Keratinocyte (primary cell): ENCODE measurements at regions not wholly inside any gene's neighbourhood (a gene's known extent, or its start where the extent isn't known, plus 50 kb on each side); places are given as distances from the start of the nearest gene placed in this dataset.

Experiments used
- DNase-seq: peaks from one replicate; pipeline ENCODE4 v3.0.0-alpha.2; 2011; ENCODE audit warnings: low read depth, missing footprints, low spot score
- FAIRE-seq: peaks from 2 replicates; lab custom pipeline; 2011; peaks lifted over from hg19 to GRCh38; lab: Jason Lieb, UNC
- H2AFZ ChIP-seq: 2 replicates; pipeline ENCODE4 v1.6.0; 2012; ENCODE audit warnings: low read length, control low read depth, inconsistent platforms; ENCODE audit not compliant: control insufficient read depth
- H3K27ac ChIP-seq: 2 replicates; pipeline ENCODE4 v1.5.1; 2011; ENCODE audit warnings: low read length; ENCODE audit not compliant: control insufficient read depth, insufficient read depth
- H3K27me3 ChIP-seq: 3 replicates; pipeline ENCODE4 v1.6.0; 2011; ENCODE audit warnings: low read length; ENCODE audit not compliant: control insufficient read depth, insufficient read depth; ENCODE audit errors: extremely low read depth
- H3K36me3 ChIP-seq, 2 experiments: 2 replicates in 1 of 2; 3 replicates in 1 of 2; pipeline ENCODE4 v1.5.1; 2011; ENCODE audit warnings: low read length in 2 of 2, mild to moderate bottlenecking in 1 of 2; ENCODE audit not compliant: control insufficient read depth in 2 of 2, insufficient read depth in 2 of 2; ENCODE audit errors: extremely low read depth in 1 of 2
- H3K4me1 ChIP-seq: 3 replicates; pipeline ENCODE4 v1.5.1; 2011; ENCODE audit warnings: low read length; ENCODE audit not compliant: control insufficient read depth, insufficient read depth; ENCODE audit errors: extremely low read depth
- H3K4me2 ChIP-seq: 3 replicates; pipeline ENCODE4 v1.6.0; 2011; ENCODE audit warnings: low read depth, low read length; ENCODE audit not compliant: control insufficient read depth, insufficient read depth; ENCODE audit errors: extremely low read depth
- H3K4me3 ChIP-seq, 3 experiments: fragments of 200-600 bp in 1 of 3; sonication (generic) in 1 of 3; 2 replicates in 2 of 3; 3 replicates in 1 of 3; pipeline ENCODE4 v1.5.1; 2011 to 2016; ENCODE audit warnings: low read length in 3 of 3, mild to moderate bottlenecking in 3 of 3, control low read depth in 2 of 3, inconsistent platforms in 1 of 3, low read depth in 1 of 3, mixed read lengths in 1 of 3, mixed run types in 1 of 3, moderate library complexity in 1 of 3; ENCODE audit not compliant: control insufficient read depth in 2 of 3, insufficient read depth in 2 of 3; ENCODE audit errors: extremely low read depth in 1 of 3
- H3K79me2 ChIP-seq: 2 replicates; pipeline ENCODE4 v1.6.0; 2012; ENCODE audit warnings: low read length; ENCODE audit not compliant: control insufficient read depth, insufficient read depth
- H3K9ac ChIP-seq: 3 replicates; pipeline ENCODE4 v1.6.0; 2011; ENCODE audit warnings: low read length; ENCODE audit not compliant: control insufficient read depth, insufficient read depth; ENCODE audit errors: extremely low read depth
- H3K9me1 ChIP-seq: 3 replicates; pipeline ENCODE4 v1.6.0; 2011; ENCODE audit warnings: low read length; ENCODE audit not compliant: control insufficient read depth, insufficient read depth; ENCODE audit errors: extremely low read depth
- H3K9me3 ChIP-seq: 2 replicates; pipeline ENCODE4 v1.5.1; 2012; ENCODE audit warnings: low read depth, low read length; ENCODE audit not compliant: control insufficient read depth
- H4K20me1 ChIP-seq: 3 replicates; pipeline ENCODE4 v1.6.0; 2011; ENCODE audit warnings: low read length; ENCODE audit not compliant: control insufficient read depth, insufficient read depth; ENCODE audit errors: extremely low read depth
- EZH2 ChIP-seq: IDR thresholded peaks from one replicate; pipeline ENCODE4 v1.6.1; 2012; ENCODE audit warnings: inconsistent platforms, mild to moderate bottlenecking, low read length, moderate library complexity
- dilution Hi-C: fragments of 300-500 bp; cut with MboI; formaldehyde crosslinking; loops from one replicate; pipeline ENCODE4 v1.7.0; 2020; ENCODE audit warnings: low sequenced_read_pairs; ENCODE audit not compliant: extremely low pct_ligation_motif_present
- TF ChIP-seq, protein P1 (sequence below), 3 experiments: IDR thresholded peaks in 1 of 3; conservative IDR thresholded peaks in 1 of 3; optimal IDR thresholded peaks in 1 of 3; 2 replicates in 2 of 3; 3 replicates in 1 of 3; pipeline versions ENCODE3 to v1.5.1; 2011; ENCODE audit warnings: low read length in 3 of 3, mild to moderate bottlenecking in 3 of 3, moderate library complexity in 2 of 3, control low read depth in 1 of 3, inconsistent platforms in 1 of 3; ENCODE audit not compliant: insufficient read depth in 2 of 3; ENCODE audit errors: extremely low read depth in 1 of 3

DNA sequence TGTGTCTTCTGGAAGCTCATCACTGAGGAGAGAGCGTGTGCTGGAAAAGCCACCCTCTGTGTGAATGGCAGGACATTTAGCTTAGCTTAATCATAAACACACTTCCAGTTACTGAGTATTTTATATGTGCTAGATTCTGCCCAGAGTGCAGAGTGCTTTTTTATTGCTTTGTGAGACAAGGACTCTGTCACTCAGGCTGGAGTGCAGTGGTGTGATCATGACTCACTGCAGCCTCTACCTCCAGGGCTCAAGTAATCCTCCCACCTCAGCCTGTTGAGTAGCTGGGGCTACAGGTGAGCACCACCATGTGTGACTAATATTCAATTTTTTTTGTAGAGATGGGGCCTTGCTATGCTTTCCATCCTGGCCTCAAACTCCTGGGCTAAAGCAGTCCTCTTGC is 61.4 kb upstream of the IRX3 start:
- TF ChIP-seq, protein P1, sequence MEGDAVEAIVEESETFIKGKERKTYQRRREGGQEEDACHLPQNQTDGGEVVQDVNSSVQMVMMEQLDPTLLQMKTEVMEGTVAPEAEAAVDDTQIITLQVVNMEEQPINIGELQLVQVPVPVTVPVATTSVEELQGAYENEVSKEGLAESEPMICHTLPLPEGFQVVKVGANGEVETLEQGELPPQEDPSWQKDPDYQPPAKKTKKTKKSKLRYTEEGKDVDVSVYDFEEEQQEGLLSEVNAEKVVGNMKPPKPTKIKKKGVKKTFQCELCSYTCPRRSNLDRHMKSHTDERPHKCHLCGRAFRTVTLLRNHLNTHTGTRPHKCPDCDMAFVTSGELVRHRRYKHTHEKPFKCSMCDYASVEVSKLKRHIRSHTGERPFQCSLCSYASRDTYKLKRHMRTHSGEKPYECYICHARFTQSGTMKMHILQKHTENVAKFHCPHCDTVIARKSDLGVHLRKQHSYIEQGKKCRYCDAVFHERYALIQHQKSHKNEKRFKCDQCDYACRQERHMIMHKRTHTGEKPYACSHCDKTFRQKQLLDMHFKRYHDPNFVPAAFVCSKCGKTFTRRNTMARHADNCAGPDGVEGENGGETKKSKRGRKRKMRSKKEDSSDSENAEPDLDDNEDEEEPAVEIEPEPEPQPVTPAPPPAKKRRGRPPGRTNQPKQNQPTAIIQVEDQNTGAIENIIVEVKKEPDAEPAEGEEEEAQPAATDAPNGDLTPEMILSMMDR (optimal IDR thresholded peaks at IDR 0.05 in 1 of 3, IDR thresholded peaks at IDR 0.05 in 1 of 3, conservative IDR thresholded peaks at IDR 0.05 in 1 of 3; ENCODE audit: extremely low read depth in 1 of 3, insufficient read depth in 2 of 3, low read length in 3 of 3), result no peak
- no peak for TF ChIP-seq EZH2
- Histone ChIP-seq H3K4me2 (no peak overlapping the region), H3K27ac (peak overlapping the region; percentile 9), H3K9me1 (no peaks in the 10 kb centered on the region), H3K9me3 (no peaks in the 10 kb centered on the region), H3K9ac (no peak overlapping the region), H2AFZ (no peak overlapping the region), H3K27me3 (no peaks in the 10 kb centered on the region), H4K20me1 (no peaks in the 10 kb centered on the region), H3K4me3 (no peak overlapping the region), H3K4me1 (peaks cover 9% of the 10 kb centered on the region), H3K79me2 (no peaks in the 10 kb centered on the region), H3K36me3 (no peaks in the 10 kb centered on the region)
- FAIRE-seq (peak; percentile 53), DNase-seq (peak; percentile 73)
- dilution Hi-C loops, result no loop called here

DNA sequence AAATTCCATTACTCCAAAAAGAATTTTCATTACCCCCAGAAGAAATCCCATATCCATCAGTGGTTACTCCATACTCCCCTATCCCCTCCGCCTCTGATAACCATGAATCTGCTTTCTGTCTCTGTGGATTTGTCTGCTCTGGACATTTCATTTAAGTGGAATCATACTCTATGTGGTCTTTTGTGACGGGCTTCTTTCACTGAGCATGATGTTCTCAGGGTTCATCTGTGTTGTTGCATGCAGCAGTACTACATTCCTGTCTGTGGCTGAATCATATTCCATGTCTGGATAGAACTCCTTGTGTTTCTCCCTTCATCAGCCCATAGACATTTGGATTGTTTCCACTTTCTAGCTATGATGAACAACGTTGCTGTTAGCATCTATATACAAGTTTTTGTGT is 59.5 kb upstream of the IRX3 start:
- H4K20me1 ChIP-seq, result no peaks in the 10 kb centered on the region
- H3K4me3 ChIP-seq, result no peak overlapping the region
- no peaks in the 10 kb centered on the region for H3K9me1 ChIP-seq
- TF ChIP-seq EZH2, result no peak
- TF ChIP-seq, protein P1 (optimal IDR thresholded peaks at IDR 0.05 in 1 of 3, IDR thresholded peaks at IDR 0.05 in 1 of 3, conservative IDR thresholded peaks at IDR 0.05 in 1 of 3; ENCODE audit: extremely low read depth in 1 of 3, insufficient read depth in 2 of 3, low read length in 3 of 3), result no peak
- no peaks in the 10 kb centered on the region for H3K36me3 ChIP-seq
- no peaks in the 10 kb centered on the region for H3K27me3 ChIP-seq
- no peak overlapping the region for H3K4me2 ChIP-seq
- no peak overlapping the region for H3K27ac ChIP-seq
- H2AFZ ChIP-seq, result no peak overlapping the region
- H3K4me1 ChIP-seq, result peaks cover 25% of the 10 kb centered on the region
- H3K9me3 ChIP-seq, result no peaks in the 10 kb centered on the region
- FAIRE-seq (peak; percentile 67), DNase-seq (no peak)
- H3K9ac ChIP-seq, result no peak overlapping the region
- H3K79me2 ChIP-seq, result no peaks in the 10 kb centered on the region
- dilution Hi-C loops, result no loop called here
